ENCODE measurements at regions not wholly inside any gene's neighbourhood (a gene's known extent, or its start where the extent isn't known, plus 50 kb on each side); places are given as distances from the start of the nearest gene placed in this dataset.

DNA sequence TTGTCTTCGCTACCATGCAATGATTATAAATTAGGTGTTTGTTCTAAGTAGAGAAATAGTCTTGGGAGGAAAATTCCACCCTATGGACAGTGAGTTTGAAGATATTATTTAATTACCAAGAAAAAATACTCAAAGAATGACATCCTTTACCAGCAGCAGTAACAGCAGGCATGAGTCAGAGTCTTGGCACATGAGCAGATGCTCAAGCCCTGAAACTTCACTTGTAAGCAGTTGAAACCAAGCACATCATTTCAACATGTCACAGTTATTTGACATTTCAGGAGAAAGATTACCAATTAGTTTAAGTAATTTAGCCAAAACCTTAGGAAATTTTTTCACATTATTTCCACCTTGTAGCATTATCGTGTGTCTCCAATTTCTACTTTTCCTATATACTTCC is 99.2 kb downstream of the C12orf50 start:
- DNase-seq (ENCODE audit: low read depth): no peak
- H3K36me3 ChIP-seq (ENCODE audit: control insufficient read depth, insufficient read depth, low read length): no peaks in the 10 kb centered on the region
- ChIA-PET CTCF (no interaction called here), POLR2A (no interaction called here)
- no peak overlapping the region for H3K4me3 ChIP-seq (ENCODE audit: low read depth, low read length)
- H3K27me3 ChIP-seq (ENCODE audit: control insufficient read depth, insufficient read depth, low read length): no peaks in the 10 kb centered on the region; the same call in 1 of the 2 replicates
- TF ChIP-seq, protein P1, sequence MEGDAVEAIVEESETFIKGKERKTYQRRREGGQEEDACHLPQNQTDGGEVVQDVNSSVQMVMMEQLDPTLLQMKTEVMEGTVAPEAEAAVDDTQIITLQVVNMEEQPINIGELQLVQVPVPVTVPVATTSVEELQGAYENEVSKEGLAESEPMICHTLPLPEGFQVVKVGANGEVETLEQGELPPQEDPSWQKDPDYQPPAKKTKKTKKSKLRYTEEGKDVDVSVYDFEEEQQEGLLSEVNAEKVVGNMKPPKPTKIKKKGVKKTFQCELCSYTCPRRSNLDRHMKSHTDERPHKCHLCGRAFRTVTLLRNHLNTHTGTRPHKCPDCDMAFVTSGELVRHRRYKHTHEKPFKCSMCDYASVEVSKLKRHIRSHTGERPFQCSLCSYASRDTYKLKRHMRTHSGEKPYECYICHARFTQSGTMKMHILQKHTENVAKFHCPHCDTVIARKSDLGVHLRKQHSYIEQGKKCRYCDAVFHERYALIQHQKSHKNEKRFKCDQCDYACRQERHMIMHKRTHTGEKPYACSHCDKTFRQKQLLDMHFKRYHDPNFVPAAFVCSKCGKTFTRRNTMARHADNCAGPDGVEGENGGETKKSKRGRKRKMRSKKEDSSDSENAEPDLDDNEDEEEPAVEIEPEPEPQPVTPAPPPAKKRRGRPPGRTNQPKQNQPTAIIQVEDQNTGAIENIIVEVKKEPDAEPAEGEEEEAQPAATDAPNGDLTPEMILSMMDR (IDR thresholded peaks at IDR 0.05; ENCODE audit: insufficient read depth, low read depth, low read length): no peak

DNA sequence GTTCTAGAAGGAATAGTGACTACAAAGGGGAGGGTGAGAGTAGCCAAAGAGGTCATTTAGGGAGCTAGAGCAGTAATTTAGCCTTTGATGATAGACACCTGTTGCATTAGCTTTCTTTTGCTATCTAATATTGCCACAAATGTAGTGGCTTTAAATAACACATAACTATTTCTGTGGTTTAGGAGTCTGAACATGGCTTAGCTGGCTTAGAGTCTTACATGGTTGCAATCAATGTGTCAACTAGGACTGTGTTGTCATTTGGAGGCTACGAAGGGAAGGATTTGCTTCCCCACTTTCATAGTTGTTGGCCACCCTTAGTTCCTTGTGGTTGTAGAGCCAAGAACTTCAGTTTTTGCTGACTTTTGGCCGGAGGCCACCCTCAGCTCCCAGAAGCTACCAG is 99.9 kb downstream of the C12orf50 start:
- POLR2A ChIA-PET: no interaction called here
- TF ChIP-seq, protein P1 (IDR thresholded peaks at IDR 0.05; ENCODE audit: insufficient read depth, low read depth, low read length): no peak
- CTCF ChIA-PET: no interaction called here
- DNase-seq (ENCODE audit: low read depth): no peak
- Histone ChIP-seq H3K27me3 (ENCODE audit: control insufficient read depth, insufficient read depth, low read length) (no peaks in the 10 kb centered on the region; the same call in 1 of the 2 replicates), H3K4me3 (ENCODE audit: low read depth, low read length) (no peak overlapping the region), H3K36me3 (ENCODE audit: control insufficient read depth, insufficient read depth, low read length) (no peaks in the 10 kb centered on the region)

DNA sequence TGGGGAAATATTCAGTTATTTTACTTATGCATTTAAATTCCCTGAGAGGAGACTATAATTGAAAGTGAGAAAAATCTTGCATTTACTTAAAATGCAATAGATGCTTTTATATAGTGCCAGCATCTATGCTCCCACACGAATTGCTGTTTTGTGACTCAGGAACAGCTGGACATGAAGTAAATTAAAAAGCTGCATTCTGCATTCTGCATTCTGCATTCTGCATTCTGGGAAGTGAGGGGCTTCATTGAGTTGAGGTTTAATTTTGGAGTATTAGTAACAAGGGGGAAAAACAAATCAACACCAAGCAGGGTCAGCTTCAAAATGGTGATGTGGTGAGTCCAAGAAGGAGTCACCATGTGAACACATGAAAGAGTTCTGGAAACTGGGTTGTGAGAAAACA is 101.2 kb downstream of the C12orf50 start:
- CTCF ChIA-PET: no interaction called here
- Histone ChIP-seq H3K4me3 (ENCODE audit: low read depth, low read length) (no peak overlapping the region), H3K27me3 (ENCODE audit: control insufficient read depth, insufficient read depth, low read length) (no peaks in the 10 kb centered on the region; the same call in 1 of the 2 replicates), H3K36me3 (ENCODE audit: control insufficient read depth, insufficient read depth, low read length) (no peaks in the 10 kb centered on the region)
- TF ChIP-seq, protein P1 (IDR thresholded peaks at IDR 0.05; ENCODE audit: insufficient read depth, low read depth, low read length): no peak
- POLR2A ChIA-PET: no interaction called here
- no peak for DNase-seq (ENCODE audit: low read depth)

DNA sequence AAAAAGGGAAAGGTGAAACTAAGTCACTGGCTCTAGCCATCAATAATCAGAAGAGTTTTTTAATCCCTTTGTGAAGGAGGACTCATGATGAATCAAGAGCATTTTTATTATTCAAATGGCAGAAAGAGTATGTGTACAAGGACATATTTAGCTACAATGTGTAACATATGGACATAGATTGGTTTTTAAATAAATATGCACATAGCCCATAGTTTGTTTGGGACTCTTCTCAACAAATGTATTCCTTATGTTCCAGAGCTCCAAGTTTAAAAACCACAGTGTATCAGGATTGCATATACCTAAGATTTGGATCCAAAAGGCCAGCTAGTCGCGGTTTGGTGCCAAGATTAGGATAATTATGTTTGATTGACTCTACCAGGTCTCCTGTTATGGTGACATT is 104.2 kb downstream of the C12orf50 start:
- TF ChIP-seq, protein P1 (IDR thresholded peaks at IDR 0.05; ENCODE audit: insufficient read depth, low read depth, low read length): no peak
- Histone ChIP-seq H3K4me3 (ENCODE audit: low read depth, low read length) (no peak overlapping the region), H3K36me3 (ENCODE audit: control insufficient read depth, insufficient read depth, low read length) (no peaks in the 10 kb centered on the region), H3K27me3 (ENCODE audit: control insufficient read depth, insufficient read depth, low read length) (no peaks in the 10 kb centered on the region; the same call in 1 of the 2 replicates)
- DNase-seq (ENCODE audit: low read depth): no peak
- CTCF ChIA-PET: interaction anchor here (0.7 to 1.1 kb wide), 2 partner anchors 31 to 102 kb away, joined by 3 read pairs; no protein-coding TSS in a partner anchor
- POLR2A ChIA-PET: no interaction called here

DNA sequence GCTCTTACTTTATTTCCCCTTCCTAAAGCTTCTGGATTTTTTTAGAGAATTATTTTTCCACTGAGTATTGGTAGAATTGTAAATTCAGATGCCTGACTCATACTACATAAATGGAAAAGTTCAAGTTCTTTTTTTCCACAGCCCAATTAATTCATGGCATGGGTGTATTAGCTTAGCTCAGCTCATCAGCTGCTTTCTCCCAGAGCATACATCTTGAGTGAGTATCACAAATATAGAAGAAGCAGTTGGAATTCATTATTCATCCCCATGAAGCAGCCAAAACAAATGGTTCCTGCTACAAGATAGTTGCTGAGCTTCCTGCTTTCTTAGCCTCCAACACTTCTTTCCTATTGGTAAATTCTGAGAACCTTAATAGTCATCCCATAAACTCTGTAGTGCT is 105.1 kb downstream of the C12orf50 start:
- POLR2A ChIA-PET: no interaction called here
- TF ChIP-seq, protein P1 (IDR thresholded peaks at IDR 0.05; ENCODE audit: insufficient read depth, low read depth, low read length): no peak
- no peak overlapping the region for H3K4me3 ChIP-seq (ENCODE audit: low read depth, low read length)
- DNase-seq (ENCODE audit: low read depth): no peak
- no peaks in the 10 kb centered on the region; the same call in 1 of the 2 replicates for H3K27me3 ChIP-seq (ENCODE audit: control insufficient read depth, insufficient read depth, low read length)
- CTCF ChIA-PET: no interaction called here
- H3K36me3 ChIP-seq (ENCODE audit: control insufficient read depth, insufficient read depth, low read length): no peaks in the 10 kb centered on the region
